GM18907 (cell line): ENCODE measurements at regions not wholly inside any gene's neighbourhood (a gene's known extent, or its start where the extent isn't known, plus 50 kb on each side); places are given as distances from the start of the nearest gene placed in this dataset.
"Not testable (repeated sequence)": the region's sequence is repeated elsewhere in the genome, so short reads cannot be mapped to it uniquely, and the experiment has no call there.

Experiments used
- ATAC-seq: cut with Tn5 transposase; IDR thresholded peaks from one replicate; pipeline ENCODE4 v1.9.1; 2021; ENCODE audit warnings: mild to moderate bottlenecking, moderate library complexity; ENCODE audit not compliant: unreplicated experiment

GRCh38 chr6:145538989-145539388 lies 196.3 kb downstream of the EPM2A start:
- no peak for ATAC-seq

- no peak for ATAC-seq
Measured at GRCh38 chr6:145539831-145540230, 195.5 kb downstream of the EPM2A start.

GRCh38 chr6:145540741-145541140 lies 194.6 kb downstream of the EPM2A start:
- ATAC-seq: no peak

- no peak for ATAC-seq
Measured at GRCh38 chr6:145544041-145544440, 191.3 kb downstream of the EPM2A start.

- ATAC-seq: no peak
Measured at GRCh38 chr6:145544514-145544913, 190.8 kb downstream of the EPM2A start.

GRCh38 chr6:145546265-145546664 lies 189.1 kb downstream of the EPM2A start:
- ATAC-seq: no peak

- no peak for ATAC-seq
Measured at GRCh38 chr6:145547594-145548335, 187.6 kb downstream of the EPM2A start.

GRCh38 chr6:145548933-145549648 lies 186.2 kb downstream of the EPM2A start:
- no peak for ATAC-seq

- no peak for ATAC-seq
Measured at GRCh38 chr6:145551164-145551563, 184.2 kb downstream of the EPM2A start.

- no peak for ATAC-seq
Measured at GRCh38 chr6:145555084-145555483, 180.2 kb downstream of the EPM2A start.

- ATAC-seq: no peak
Measured at GRCh38 chr6:145557474-145557873, 177.8 kb downstream of the EPM2A start.

- no peak for ATAC-seq
Measured at GRCh38 chr6:145559836-145560235, 175.5 kb downstream of the EPM2A start.

GRCh38 chr6:145561095-145562072 lies 173.9 kb downstream of the EPM2A start:
- no peak for ATAC-seq

- no peak for ATAC-seq
Measured at GRCh38 chr6:145562771-145563615, 172.3 kb downstream of the EPM2A start.

- ATAC-seq: no peak
Measured at GRCh38 chr6:145564553-145564952, 170.8 kb downstream of the EPM2A start.

GRCh38 chr6:145567684-145568252 lies 167.6 kb downstream of the EPM2A start:
- no peak for ATAC-seq

- ATAC-seq: no peak
Measured at GRCh38 chr6:145569140-145569539, 166.2 kb downstream of the EPM2A start.

GRCh38 chr6:145570336-145570735 lies 165.0 kb downstream of the EPM2A start:
- not testable (repeated sequence) for ATAC-seq

- ATAC-seq: not testable (repeated sequence)
Measured at GRCh38 chr6:145574269-145574668, 161.1 kb downstream of the EPM2A start.
